ENCODE measurements at regions not wholly inside any gene's neighbourhood (a gene's known extent, or its start where the extent isn't known, plus 50 kb on each side); places are given as distances from the start of the nearest gene placed in this dataset.

DNA sequence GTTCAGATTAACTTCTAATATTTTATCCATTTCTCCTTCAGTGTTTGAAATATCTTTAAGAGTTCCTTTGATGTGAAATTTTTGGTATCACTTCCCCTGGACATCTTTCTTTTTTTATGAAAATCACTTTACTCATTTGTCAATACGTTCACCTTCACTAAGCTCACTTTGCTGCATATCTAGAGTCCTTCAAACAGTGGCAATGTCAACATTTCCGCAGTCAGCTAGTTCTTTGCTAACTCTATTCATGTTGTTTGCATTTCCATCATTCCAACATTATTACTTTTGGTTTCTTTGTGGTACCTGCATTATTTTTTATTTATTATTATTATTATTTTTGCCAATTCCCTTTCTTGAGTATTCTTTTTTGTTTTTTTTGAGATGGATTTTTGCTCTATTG is 203.0 kb downstream of the GPAT3 start:
- Mint-ChIP-seq H3K36me3 (ENCODE audit: insufficient read depth in 1 of 3, low read depth in 3 of 3) (no peaks in the 10 kb centered on the region), H3K4me3 (no peak overlapping the region)
- no peak overlapping the region for H3K14ac ChIP-seq (ENCODE audit: insufficient read depth, low read length)

More for the DNA sequence above, 203.0 kb downstream of the GPAT3 start:
- Histone ChIP-seq H3K23me2 (ENCODE audit: insufficient read length, low read depth, low read length, poor library complexity, severe bottlenecking) (no peaks in the 10 kb centered on the region), H3K18ac (ENCODE audit: insufficient read length, low read depth, low read length) (no peak overlapping the region), H3K9ac (ENCODE audit: extremely low read depth, insufficient read length, low read length) (no peak overlapping the region), H2BK12ac (ENCODE audit: insufficient read length, low read depth, low read length) (no peak overlapping the region), H3K4ac (ENCODE audit: low read depth, low read length) (no peak overlapping the region), H3K4me1 (ENCODE audit: insufficient read depth, low read length) (no peaks in the 10 kb centered on the region), H3K4me2 (ENCODE audit: insufficient read depth, insufficient read length, low read length) (no peak overlapping the region), H3T11ph (ENCODE audit: low read length) (no peak overlapping the region), H3K56ac (ENCODE audit: insufficient read length, low read depth, low read length) (no peak overlapping the region), H3K23ac (ENCODE audit: insufficient read length, low read depth, low read length) (no peak overlapping the region), H4K91ac (ENCODE audit: insufficient read length, low read depth, low read length) (no peak overlapping the region), H3K79me2 (ENCODE audit: insufficient read depth, low read length) (no peaks in the 10 kb centered on the region), H2BK5ac (ENCODE audit: insufficient read length, low read length) (no peak overlapping the region), H2BK15ac (ENCODE audit: low read depth, low read length) (no peak overlapping the region), H2BK20ac (ENCODE audit: low read depth, low read length, poor library complexity, severe bottlenecking) (no peak overlapping the region), H4K8ac (replicated peaks; ENCODE audit: insufficient read length, low read depth, low read length) (no peak overlapping the region), H4K20me1 (ENCODE audit: control insufficient read depth, insufficient read depth, insufficient read length) (no peaks in the 10 kb centered on the region), H3K27ac (ENCODE audit: insufficient read length, low read depth, low read length) (no peak overlapping the region), H2AFZ (ENCODE audit: low read length) (no peak overlapping the region), H4K5ac (ENCODE audit: insufficient read length, low read depth, low read length) (no peak overlapping the region), H2AK5ac (ENCODE audit: insufficient read length, low read length) (no peak overlapping the region), H3K9me3 (ENCODE audit: control insufficient read depth, low read depth, low read length) (no peaks in the 10 kb centered on the region), H3K27me3 (ENCODE audit: insufficient read depth, low read length) (no peaks in the 10 kb centered on the region), H2BK120ac (ENCODE audit: low read depth, low read length, poor library complexity, severe bottlenecking) (no peak overlapping the region), H3K79me1 (ENCODE audit: insufficient read depth, low read depth, low read length, poor library complexity, severe bottlenecking) (no peaks in the 10 kb centered on the region)
- Mint-ChIP-seq H3K9me3 (no peaks in the 10 kb centered on the region), H3K4me1 (no peaks in the 10 kb centered on the region), H3K27ac (no peak overlapping the region), H3K27me3 (ENCODE audit: low read depth) (peaks cover 2% of the 10 kb centered on the region; the same call in 1 of the 2 replicates)
- no CpG with 5 or more reads among the region's 2 CpGs for WGBS (ENCODE audit: extremely low coverage, insufficient read length, low lambda C conversion rate)
- DNase-seq = no peak
- TF ChIP-seq, protein P1, sequence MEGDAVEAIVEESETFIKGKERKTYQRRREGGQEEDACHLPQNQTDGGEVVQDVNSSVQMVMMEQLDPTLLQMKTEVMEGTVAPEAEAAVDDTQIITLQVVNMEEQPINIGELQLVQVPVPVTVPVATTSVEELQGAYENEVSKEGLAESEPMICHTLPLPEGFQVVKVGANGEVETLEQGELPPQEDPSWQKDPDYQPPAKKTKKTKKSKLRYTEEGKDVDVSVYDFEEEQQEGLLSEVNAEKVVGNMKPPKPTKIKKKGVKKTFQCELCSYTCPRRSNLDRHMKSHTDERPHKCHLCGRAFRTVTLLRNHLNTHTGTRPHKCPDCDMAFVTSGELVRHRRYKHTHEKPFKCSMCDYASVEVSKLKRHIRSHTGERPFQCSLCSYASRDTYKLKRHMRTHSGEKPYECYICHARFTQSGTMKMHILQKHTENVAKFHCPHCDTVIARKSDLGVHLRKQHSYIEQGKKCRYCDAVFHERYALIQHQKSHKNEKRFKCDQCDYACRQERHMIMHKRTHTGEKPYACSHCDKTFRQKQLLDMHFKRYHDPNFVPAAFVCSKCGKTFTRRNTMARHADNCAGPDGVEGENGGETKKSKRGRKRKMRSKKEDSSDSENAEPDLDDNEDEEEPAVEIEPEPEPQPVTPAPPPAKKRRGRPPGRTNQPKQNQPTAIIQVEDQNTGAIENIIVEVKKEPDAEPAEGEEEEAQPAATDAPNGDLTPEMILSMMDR (conservative IDR thresholded peaks at IDR 0.05) = no peak
